ENCODE measurements at regions not wholly inside any gene's neighbourhood (a gene's known extent, or its start where the extent isn't known, plus 50 kb on each side); places are given as distances from the start of the nearest gene placed in this dataset.

DNA sequence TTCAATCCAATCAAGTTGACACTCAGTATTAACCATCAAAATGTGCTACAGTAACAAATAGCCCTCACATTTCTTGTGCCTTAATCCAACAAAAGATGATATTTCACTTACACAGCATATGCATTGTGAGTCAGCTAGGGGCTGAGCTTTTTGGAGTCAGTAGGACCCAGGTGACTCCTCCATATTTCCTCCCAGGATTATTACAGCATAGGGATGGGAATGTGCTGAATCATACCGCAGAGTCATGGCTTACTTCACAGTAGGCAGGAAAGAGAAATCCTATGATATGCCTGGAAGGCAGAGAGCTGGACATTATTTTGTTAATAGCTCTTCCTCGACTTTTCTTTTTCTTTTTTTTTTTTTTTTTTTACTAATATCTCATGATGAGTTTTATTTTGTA is 153.3 kb downstream of the TMEM182 start:
- H3K27ac Mint-ChIP-seq (ENCODE audit: unreplicated experiment) = no peak overlapping the region
- H3K9me3 Mint-ChIP-seq = peaks cover 25% of the 10 kb centered on the region
- DNase-seq (ENCODE audit: low read depth, low spot score) = no peak
- H3K36me3 Mint-ChIP-seq (ENCODE audit: low read depth) = peaks cover 12% of the 10 kb centered on the region
- no peak overlapping the region for H3K4me3 Mint-ChIP-seq
- TF ChIP-seq, protein P1, sequence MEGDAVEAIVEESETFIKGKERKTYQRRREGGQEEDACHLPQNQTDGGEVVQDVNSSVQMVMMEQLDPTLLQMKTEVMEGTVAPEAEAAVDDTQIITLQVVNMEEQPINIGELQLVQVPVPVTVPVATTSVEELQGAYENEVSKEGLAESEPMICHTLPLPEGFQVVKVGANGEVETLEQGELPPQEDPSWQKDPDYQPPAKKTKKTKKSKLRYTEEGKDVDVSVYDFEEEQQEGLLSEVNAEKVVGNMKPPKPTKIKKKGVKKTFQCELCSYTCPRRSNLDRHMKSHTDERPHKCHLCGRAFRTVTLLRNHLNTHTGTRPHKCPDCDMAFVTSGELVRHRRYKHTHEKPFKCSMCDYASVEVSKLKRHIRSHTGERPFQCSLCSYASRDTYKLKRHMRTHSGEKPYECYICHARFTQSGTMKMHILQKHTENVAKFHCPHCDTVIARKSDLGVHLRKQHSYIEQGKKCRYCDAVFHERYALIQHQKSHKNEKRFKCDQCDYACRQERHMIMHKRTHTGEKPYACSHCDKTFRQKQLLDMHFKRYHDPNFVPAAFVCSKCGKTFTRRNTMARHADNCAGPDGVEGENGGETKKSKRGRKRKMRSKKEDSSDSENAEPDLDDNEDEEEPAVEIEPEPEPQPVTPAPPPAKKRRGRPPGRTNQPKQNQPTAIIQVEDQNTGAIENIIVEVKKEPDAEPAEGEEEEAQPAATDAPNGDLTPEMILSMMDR (conservative IDR thresholded peaks at IDR 0.05) = no peak
- H3K4me1 Mint-ChIP-seq = peaks cover 7% of the 10 kb centered on the region
- no peaks in the 10 kb centered on the region for H3K27me3 Mint-ChIP-seq (ENCODE audit: low read depth)

DNA sequence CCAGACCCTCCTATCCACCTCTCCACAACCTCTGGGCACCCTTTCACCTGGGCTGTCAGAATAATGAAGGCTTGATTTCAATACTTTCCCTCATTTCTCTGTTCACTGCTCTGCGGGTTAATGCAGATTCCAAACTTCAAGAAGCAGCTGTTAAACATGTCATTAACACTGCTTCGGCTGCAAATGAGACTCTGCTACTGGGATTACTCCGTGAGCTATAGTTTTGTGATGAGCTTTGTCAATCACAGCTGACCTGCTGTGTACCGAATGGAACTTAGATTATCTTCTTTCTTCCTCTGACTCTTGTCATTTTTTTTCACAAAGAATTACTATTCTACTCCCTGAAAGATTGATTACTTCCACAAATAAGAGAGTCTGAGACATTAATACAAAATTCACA is 160.5 kb downstream of the TMEM182 start:
- Mint-ChIP-seq H3K9me3 (peaks cover 6% of the 10 kb centered on the region), H3K4me1 (peaks cover 15% of the 10 kb centered on the region), H3K36me3 (ENCODE audit: low read depth) (peaks cover 7% of the 10 kb centered on the region), H3K27ac (ENCODE audit: unreplicated experiment) (no peak overlapping the region), H3K27me3 (ENCODE audit: low read depth) (no peaks in the 10 kb centered on the region), H3K4me3 (no peak overlapping the region)
- no peak for DNase-seq (ENCODE audit: low read depth, low spot score)
- TF ChIP-seq, protein P1 (conservative IDR thresholded peaks at IDR 0.05) = no peak

DNA sequence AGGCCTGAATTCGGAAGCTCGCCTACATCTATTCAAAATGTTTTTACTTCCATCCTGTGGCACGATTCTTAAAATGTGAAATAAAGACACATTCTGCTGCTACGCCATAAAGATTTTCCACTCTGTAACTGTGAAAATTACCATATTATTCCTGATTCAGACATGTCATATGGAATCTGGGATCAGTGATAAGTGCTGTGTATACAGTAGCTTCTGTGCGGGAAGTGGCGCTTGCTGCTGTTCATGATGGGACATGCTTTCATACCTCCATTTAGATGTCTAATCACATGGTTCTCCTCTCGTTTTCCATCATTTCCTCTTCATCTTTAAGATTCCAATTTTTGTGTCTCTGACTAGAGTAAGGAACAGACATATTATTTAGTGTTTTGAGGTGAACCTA is 163.2 kb downstream of the TMEM182 start:
- Mint-ChIP-seq H3K36me3 (ENCODE audit: low read depth) (peaks cover 2% of the 10 kb centered on the region), H3K9me3 (no peaks in the 10 kb centered on the region), H3K4me1 (peaks cover 8% of the 10 kb centered on the region), H3K4me3 (no peak overlapping the region), H3K27ac (ENCODE audit: unreplicated experiment) (no peak overlapping the region), H3K27me3 (ENCODE audit: low read depth) (no peaks in the 10 kb centered on the region)
- TF ChIP-seq, protein P1 (conservative IDR thresholded peaks at IDR 0.05) = no peak
- no peak for DNase-seq (ENCODE audit: low read depth, low spot score)

DNA sequence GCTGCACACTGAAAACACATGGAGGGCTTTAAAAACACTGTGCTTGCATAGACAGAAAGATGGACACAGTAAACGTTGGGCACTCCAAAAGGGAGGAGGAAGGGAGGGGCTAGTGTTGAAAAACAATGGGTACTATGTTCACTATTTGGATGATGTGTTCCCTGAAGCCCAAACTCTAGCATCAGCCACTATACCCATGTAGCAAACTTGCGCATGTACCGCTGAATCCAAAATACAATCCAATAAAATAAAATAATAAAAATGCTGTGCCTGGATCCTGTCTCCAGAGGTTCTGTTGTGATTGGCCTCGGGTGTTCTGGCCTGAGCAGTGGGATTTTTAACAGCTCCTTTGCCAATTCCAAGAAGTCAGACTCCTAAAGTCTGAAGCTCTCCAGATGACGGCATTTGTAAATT is 166.0 kb downstream of the TMEM182 start:
- H3K9me3 Mint-ChIP-seq = no peaks in the 10 kb centered on the region
- H3K27me3 Mint-ChIP-seq (ENCODE audit: low read depth) = no peaks in the 10 kb centered on the region
- H3K36me3 Mint-ChIP-seq (ENCODE audit: low read depth) = peaks cover 2% of the 10 kb centered on the region
- TF ChIP-seq, protein P1 (conservative IDR thresholded peaks at IDR 0.05) = no peak
- no peak overlapping the region for H3K27ac Mint-ChIP-seq (ENCODE audit: unreplicated experiment)
- H3K4me1 Mint-ChIP-seq = no peaks in the 10 kb centered on the region
- H3K4me3 Mint-ChIP-seq = no peak overlapping the region
- no peak for DNase-seq (ENCODE audit: low read depth, low spot score)

DNA sequence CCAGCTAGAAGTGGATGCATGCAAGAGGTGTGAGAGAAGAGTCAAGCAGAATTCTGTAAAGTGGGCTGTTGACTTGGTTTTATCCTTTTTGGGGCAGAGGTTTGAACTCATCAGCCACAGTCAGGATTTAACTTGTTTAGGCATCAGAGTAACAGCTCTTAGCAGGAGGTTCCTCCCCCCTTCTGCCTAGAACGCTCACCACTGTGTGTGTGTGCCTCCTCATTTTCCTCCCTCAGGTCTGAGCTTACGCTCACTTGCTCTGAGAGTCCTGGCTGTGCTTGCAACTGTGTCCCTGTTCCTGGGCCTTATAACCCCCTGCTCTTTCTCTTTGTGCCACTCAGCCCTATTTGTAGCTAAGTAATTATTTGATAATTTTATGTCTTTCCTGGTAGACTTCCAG is 167.9 kb downstream of the TMEM182 start:
- Mint-ChIP-seq H3K9me3 (no peaks in the 10 kb centered on the region), H3K36me3 (ENCODE audit: low read depth) (peaks cover 2% of the 10 kb centered on the region), H3K4me1 (no peaks in the 10 kb centered on the region), H3K27me3 (ENCODE audit: low read depth) (no peaks in the 10 kb centered on the region), H3K4me3 (no peak overlapping the region), H3K27ac (ENCODE audit: unreplicated experiment) (no peak overlapping the region)
- no peak for DNase-seq (ENCODE audit: low read depth, low spot score)
- TF ChIP-seq, protein P1 (conservative IDR thresholded peaks at IDR 0.05) = no peak

DNA sequence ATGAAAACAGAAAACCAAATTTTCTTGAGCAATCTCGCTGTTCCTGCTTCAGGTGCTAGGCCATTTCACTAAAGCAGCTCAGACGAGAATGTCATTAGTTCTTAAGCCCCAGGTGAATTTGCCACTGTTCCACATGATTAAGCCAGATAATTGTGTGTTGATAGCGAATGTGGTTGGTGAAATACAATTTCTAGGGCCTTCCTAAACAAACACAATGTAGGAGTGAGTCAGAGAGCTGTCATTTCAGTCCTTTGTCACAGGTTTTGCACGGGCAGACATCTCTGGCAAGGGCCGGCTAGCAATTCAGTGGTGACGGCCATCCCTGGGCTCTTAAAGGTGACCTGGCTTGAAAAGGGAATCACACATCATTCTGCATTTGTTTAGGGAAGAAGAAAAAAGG is 170.7 kb downstream of the TMEM182 start:
- Mint-ChIP-seq H3K36me3 (ENCODE audit: low read depth) (peaks cover under 1% of the 10 kb centered on the region), H3K9me3 (peaks cover under 1% of the 10 kb centered on the region), H3K27me3 (ENCODE audit: low read depth) (no peaks in the 10 kb centered on the region), H3K4me1 (no peaks in the 10 kb centered on the region), H3K27ac (ENCODE audit: unreplicated experiment) (no peak overlapping the region), H3K4me3 (no peak overlapping the region)
- TF ChIP-seq, protein P1 (conservative IDR thresholded peaks at IDR 0.05) = no peak
- no peak for DNase-seq (ENCODE audit: low read depth, low spot score)

Data from neural crest cell (in vitro differentiated cells).